ENCODE measurements at regions not wholly inside any gene's neighbourhood (a gene's known extent, or its start where the extent isn't known, plus 50 kb on each side); places are given as distances from the start of the nearest gene placed in this dataset.

GRCh38 chr14:43145361-43145760 lies 1361.7 kb downstream of the FSCB start:
- TF ChIP-seq PATZ1 (CRISPR knock-in tag; IDR thresholded peaks at IDR 0.05; ENCODE audit: borderline replicate concordance), result no peak
- no peak for TF ChIP-seq PPARA (CRISPR knock-in tag; IDR thresholded peaks at IDR 0.05; ENCODE audit: borderline replicate concordance)
- TF ChIP-seq RARB (CRISPR knock-in tag; IDR thresholded peaks at IDR 0.05), result no peak
- TF ChIP-seq CREB5 (CRISPR knock-in tag; IDR thresholded peaks at IDR 0.05; ENCODE audit: low read depth), result no peak
- TF ChIP-seq CSRNP3 (CRISPR knock-in tag; IDR thresholded peaks at IDR 0.05), result no peak
- no peak for TF ChIP-seq ZNF565 (CRISPR knock-in tag; conservative IDR thresholded peaks at IDR 0.05; ENCODE audit: low read depth)
- TF ChIP-seq GLIS3 (CRISPR knock-in tag; IDR thresholded peaks at IDR 0.05), result no peak
- TF ChIP-seq ARNTL (CRISPR knock-in tag; IDR thresholded peaks at IDR 0.05; ENCODE audit: borderline replicate concordance, low read depth), result no peak
- no peak for TF ChIP-seq ZFP30 (CRISPR knock-in tag; IDR thresholded peaks at IDR 0.05)
- TF ChIP-seq SNAI2 (CRISPR knock-in tag; IDR thresholded peaks at IDR 0.05), result no peak
- no peak for TF ChIP-seq BACH2 (CRISPR knock-in tag; IDR thresholded peaks at IDR 0.05; ENCODE audit: borderline replicate concordance)
- no peak for TF ChIP-seq ESRRG (CRISPR knock-in tag; IDR thresholded peaks at IDR 0.05)
